GM21529 (cell line): ENCODE measurements at regions not wholly inside any gene's neighbourhood (a gene's known extent, or its start where the extent isn't known, plus 50 kb on each side); places are given as distances from the start of the nearest gene placed in this dataset.

Experiments used
- ATAC-seq: cut with Tn5 transposase; IDR thresholded peaks from one replicate; pipeline ENCODE4 v1.9.1; 2021; ENCODE audit not compliant: unreplicated experiment

DNA sequence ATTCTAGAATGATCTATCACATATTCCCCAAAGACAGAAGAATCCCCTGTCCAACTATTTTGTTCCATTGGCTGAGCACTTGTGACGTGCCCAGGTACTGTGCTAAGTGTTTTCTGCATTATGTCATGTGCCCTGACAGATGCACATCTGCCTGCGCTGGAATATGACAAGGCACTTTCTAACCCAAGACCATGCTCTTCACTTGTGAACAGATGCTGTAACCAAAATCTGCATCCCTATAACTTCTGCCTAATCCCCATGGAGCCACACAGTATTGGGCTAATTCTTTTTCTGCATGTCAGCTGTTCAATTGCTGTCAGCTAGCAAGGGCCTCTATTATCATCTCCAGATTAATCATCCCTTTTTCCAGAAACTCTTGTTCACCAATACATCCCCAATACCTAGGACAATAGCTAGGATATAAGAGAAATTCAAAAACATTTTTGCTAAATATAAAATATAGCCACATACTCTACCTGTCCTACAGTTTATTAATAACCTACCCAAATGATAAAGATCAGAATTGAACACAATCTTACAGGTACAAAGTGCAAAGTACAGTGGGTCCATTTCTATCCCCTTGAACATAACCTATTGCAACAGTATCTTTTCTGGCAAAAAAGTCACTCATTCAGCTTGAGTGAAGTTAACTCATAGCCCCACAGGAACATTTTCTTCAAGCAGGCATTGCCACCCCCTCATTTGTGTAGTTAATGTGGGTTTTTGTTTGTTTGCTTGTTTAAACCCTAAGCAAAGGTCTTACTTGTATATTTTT is 109.4 kb upstream of the LRRN1 start:
- no peak for ATAC-seq

DNA sequence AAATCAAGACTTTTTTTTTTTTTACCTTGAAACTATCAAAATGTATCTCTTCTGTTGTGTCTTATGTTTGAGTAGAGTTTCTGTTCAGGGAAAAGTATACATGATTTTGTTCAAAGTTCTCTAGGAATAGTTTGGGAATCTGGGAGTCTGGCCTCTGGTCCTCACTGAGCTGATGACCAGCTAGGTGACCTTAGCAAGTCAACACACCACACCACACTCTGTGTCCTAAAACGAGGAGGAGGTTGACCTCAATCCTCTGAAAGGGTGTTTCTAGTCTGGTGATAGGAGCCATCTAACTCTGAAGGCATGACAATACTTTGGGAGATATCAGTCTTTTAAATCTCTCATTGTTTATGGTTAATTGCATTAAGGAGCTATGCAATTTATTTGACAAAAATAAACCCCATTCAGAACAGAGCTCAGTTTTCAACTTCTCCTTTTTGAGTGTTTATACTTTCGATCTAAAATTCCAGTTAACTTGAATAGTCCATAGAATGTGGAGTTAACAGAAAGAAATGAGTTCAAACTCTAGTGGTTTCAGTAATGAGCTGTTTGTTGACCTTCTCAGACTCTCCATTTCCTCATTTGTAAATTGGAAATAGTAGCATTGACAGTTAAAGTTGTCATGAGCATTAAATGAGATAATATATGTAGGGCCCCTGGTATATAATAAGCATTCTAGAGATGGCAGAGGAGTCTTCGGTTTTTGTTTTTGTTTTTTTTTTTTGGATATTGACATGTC is 112.2 kb upstream of the LRRN1 start:
- no peak for ATAC-seq

DNA sequence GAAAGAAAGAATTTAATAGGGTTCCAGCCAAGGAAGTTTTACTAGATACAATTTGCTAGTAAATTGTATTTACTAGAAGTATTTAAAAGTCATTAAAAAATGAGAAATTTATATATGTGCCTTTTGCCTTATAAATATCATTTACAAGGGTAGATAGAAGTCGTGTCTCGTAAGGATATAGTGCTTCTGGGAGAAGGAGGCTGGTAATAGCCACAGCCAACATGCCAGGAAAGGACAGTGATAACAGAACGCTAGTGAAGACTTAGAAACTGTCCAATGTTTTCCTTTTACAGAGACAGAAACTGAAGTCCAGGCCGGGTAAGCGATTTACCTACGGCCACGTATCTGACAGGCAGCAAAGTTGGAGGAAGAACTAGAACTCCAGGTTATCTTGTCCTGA is 113.5 kb upstream of the LRRN1 start:
- no peak for ATAC-seq

DNA sequence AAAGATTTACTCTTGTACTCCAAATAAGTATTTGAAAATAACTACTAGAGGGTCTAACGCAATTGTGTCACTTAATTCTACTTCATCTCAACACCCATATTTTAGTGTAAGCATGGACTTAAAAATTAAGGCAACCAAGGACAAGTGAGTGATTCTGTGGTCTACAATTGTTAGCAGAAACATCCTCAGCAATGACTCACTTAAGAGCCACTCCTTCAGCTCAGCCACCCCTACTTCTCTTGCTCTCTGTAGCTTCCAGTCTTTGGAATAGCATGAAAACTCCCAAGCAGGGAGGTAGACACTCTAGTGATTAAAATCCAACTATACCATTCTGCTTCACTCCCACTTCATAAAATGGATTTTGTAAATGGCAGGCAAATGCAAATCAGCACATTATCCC is 116.0 kb upstream of the LRRN1 start:
- no peak for ATAC-seq

DNA sequence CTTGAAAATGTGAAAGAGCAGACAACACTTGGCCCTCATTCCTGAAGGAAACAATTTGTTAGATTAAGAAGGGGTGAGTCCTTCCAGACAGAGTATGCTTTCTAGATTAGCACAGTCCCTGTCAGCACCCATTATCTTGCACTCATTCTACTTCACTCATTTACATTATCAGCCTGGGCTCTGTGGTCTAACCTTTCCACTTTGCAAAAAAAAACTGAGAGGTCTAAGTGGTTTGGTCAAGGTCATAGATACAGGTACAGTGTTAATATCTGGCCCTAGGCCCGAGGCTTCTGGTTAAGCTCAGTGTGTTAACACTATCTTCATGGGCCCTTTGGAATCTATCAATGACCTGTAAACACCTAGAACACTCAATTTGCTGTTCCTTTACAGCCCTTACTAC is 123.4 kb upstream of the LRRN1 start:
- no peak for ATAC-seq

DNA sequence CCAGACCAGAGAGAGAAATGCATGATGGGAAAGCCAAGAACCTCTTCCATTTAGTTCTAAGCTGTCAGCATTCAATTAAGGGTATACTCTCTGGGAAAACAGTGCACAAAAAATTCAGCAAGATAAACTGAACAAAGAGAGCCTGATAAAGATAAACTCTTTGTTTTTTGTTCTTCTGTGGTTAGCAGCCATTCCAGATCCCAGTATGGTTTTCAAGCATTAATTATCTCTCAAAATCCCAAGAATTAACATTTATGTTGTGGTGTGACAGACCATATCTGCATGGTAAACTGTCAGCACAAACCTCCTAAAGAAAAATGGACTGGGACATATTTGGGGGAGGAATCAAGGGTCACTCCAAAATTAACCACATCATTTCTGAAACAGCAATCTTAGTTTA is 124.0 kb upstream of the LRRN1 start:
- ATAC-seq: no peak

DNA sequence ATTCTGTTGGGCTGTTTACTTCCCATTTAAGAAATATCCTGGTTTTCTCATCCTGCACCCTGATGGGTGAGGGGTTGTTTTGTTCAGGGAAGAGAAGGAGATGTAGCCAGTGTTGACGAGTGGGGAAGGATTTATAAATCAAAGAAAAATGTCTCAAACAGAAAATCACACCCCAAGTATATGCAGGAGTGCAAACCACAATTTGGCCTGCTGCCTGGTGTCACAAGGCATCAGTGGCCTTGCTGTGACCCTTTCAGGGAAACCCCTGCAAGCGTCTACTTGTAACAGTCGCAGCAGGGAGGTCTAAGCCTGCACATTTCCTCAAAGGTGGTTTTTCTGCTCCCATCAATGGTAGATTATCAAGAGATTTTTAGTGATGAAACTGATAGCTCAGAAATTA is 132.6 kb upstream of the LRRN1 start:
- ATAC-seq: peak; percentile 97

DNA sequence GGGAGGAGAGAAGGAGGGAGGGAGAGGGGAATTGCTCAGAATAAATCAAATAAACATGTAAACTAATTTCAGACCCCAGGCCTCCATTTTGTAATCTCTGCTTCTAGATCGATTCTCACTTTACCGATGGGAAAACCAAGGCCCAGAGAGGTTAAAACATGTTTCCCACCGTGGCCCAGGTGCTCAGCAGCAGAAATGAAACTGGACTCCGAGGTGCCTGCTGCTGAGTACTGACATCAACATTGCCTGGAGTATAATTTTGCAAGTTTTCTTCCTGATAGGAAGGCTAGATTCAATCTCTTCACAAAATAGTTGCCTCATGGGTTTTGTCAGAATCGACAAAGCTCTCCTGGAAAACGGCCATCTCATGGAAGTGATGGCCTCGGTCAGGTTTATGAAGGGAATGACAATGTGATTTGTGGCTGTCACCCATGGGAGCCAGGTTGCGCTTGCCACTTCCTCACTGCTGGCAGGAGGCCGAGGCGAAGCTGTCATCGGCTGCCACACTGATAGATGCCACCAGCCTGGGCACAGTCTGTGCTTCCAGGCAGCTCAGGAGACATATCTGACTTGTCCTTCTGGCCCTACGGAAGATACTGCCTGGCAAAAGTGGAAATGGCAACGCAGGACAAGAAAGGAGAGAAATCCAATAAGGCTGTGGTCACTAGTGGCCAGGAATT is 133.1 kb upstream of the LRRN1 start:
- peak; percentile 47 for ATAC-seq

DNA sequence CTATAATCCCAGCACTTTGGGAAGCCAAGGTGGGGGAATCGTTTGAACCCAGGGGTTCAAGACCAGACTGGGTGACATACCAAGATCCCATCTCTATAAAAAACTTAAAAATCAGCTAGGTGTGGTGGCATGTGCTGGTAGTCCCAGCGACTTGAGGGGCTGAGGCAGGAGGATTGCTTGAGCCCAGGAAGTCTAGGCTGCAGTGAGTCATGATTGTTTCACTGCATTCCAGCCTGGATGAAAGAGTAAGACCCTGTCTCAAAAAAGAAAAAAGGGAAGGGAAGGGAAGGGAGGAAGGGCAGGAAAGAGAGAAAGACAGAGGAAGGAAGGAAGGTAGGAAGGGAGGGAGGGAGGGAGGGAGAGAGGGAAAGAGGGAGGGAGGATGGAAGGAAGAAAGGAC is 133.7 kb upstream of the LRRN1 start:
- ATAC-seq: no peak

DNA sequence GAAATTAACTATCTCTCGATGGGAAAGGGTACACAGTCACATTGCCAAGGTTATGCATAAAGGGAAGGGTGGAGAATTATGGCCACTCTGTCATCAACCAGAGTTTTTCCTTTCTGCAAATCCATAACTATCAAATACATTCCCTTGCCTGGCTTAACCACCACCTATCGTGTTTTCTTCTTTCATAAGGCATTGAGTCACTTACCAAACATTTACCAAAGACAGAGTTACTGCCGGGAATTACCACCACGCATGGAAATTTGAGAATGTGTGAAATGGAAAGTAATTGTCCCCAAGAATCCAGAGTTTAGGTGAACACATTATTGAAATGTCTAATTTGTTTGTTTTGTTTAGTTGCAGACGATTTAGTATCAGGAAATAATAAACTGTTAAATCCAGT is 134.3 kb upstream of the LRRN1 start:
- ATAC-seq: no peak

DNA sequence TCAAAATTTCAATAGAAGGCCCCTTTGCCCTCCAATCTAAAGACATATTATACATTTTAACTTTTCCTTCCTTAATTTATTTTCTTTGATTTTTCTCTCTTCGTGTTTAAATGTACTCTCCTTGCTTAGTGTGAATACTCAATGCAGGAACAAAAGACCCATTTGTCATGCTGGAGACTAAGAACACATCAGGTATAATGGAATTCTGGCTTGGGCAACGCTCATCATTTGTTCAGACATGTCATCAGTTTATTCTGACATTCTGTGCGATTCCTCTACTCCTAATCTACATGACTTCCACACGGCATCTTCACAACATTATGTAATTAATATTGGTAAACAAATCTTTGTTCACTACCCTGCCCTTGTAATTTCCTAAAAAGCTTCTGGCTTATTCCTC is 136.6 kb upstream of the LRRN1 start:
- no peak for ATAC-seq

DNA sequence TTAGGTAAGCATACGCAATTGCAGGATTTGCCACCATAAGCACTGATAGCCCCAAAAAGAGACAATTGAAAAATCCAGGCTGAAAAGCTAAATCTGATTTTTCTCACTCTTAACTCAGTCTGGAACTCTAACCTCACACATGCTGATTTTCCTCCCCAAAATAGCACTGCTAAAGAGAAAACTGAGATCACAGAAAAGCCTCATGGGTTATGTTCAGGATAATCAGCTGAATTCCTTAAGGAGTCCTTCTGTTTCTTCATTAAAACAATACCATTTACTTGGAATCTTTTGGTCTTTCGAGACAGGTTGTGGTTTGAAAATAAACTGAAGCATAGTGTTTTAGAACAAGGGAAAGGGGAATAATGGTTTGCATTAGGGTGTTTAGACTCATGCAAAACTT is 144.3 kb upstream of the LRRN1 start:
- no peak for ATAC-seq

DNA sequence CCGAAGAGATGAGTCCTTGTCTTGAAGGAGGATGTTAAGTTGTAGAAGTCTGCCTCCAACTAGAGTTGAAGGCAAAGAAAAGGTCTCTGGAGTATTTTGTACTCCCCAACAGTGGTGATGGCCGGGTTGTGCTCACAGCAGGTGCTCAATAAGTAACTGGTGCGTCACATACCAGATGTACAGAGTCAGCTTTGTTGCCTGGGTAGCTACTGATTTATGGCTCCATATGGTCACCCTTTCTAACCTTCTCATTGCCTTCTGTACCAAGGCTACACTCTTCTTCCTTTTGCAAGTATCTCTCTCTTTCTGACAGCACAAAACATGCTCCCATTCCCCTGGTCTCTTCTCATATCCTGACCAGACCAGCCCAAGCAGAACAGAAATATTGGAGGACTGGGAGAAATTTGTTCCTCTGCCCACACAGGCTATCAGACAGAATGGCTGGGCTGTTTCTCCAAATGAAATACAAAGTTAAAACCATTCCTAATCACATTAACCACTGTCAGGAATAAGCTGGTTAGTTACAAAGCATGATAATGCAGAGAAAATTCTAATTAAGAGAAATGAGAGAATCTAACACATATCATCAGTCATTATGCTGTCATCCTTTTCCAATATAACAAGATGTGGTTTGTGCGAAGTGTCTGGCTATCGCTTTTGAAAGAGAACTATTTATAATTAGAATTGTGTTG is 150.1 kb upstream of the LRRN1 start:
- no peak for ATAC-seq

DNA sequence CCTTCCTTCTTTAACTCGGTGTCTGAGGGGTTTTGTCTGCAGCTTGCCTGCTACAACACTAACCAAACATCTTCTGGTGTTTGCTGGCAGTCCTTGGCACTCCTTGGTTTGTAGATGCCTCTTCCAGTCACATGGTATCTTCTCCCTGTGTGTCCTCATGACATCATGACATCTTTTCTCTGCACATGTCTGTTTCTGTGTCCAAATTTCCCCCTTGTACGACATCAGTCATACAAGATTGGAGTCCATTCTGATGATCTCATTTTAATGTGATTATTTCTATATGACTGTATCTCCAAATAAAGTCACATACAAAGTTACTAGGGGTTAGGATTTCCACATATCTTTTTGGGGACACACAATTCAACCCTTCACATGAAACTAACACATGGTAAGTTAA is 152.3 kb upstream of the LRRN1 start:
- ATAC-seq: no peak

DNA sequence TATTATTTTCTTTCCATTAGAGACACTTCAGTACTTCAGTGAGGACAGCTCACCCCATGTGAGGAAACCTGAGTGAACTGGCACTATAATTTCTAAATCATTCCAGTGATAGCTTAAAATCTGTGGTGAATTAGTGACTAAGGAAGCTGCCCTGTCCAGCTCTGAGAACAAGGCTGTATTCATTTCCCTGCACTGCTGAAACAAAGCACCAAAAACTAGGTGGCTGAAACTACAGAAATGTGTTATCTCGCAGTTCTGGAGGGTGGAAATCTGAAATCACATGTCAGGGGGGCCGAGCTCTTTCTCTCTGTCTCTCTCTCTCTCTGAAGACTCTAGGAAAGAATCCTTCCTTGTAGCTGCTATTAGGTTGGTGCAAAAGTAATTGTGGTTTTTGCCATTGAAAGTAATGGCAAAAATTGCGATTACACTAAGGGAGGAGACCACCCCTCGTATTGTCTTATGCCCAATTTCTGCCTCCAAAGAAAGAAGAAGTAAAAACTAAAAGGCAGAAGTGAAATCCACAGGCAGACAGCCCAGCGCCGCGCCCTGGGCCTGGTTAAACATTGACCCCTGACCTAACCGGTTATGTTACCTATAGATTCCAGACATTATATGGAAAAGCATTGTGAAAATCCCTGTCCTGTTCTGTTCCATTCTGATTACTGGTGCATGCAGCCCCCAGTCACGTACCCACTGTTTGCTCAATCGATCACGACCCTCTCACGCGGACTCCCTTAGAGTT is 153.0 kb upstream of the LRRN1 start:
- peak; percentile 94 for ATAC-seq

DNA sequence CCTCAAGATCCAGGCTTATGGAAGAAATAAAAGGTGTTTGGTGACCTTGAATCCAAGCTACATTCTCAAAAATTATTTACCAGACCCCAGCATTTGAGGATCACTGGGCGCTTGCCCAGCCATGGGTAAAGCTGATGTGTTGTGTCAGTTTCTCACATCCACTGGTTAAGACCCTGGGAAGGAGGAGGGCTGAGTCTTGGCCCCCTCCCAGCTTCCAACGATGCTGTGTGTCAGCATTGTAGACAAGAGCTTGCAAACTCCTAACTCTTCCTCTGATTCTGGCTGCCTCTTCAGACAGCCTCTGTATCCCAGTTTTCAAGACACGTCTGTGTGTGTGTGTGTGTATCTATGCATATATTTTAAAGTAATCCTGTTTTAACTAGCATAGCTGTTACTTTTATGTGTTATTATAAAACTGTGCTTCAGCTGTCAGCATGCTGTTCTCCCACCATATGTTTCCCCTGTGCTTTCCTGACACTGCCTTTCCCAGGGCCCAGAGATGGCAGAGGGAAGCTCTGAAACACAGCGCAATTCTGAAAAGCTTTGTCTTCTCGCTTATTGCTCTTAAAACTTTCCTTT is 157.3 kb upstream of the LRRN1 start:
- ATAC-seq: no peak

DNA sequence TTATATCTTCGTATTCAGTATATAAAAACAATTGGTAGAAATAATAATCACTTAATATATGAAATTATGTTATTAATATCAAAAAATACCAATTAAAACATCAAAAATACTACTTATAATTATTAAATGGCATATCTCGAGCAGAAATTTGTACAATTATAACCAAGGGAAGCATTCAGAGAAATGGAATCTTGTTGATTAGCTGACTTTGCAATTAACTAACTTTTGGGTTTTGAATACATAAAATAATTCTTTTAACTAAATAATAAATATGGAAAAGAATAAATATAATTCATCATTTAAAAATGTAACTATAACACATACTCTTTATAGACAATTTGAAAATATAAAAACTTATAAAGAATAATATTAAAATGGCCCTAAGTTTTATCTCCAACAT is 160.2 kb upstream of the LRRN1 start:
- no peak for ATAC-seq

DNA sequence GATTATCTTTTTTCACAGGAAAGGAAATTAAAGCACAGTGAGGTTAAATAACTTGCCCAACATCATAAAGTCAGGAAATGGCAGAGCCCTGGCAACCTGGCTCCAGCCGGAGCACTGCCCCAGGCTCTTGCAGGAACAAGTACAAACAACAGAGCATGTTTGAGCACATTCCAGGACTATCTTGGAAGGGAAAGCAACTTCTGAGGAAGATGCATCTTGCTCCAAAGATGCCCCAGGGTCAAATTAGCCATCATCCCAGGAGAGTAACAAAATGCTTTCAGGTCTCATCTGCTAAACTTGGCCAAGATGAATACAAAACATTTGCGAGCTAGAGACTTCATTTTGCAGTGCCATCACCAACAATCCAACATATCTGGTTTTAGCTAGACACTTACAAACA is 162.4 kb upstream of the LRRN1 start:
- ATAC-seq: no peak

DNA sequence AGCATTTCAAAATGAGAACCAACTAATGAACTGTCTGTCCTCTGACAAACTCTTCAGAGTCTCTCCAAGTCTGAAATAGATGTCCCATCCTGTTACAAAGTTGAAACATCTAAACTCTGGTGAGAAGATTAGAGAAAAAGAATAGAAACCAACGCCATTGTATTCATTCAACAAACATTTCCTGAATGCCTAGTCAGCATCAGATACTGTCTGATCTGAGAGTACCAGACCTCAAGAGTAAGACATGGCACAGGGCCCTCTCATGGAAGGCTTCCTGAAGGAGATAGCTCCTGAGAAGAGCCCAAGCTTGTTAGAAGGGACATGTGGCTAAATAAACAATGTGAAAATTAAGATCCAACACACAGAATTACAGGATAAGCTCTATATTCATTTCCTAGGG is 164.1 kb upstream of the LRRN1 start:
- no peak for ATAC-seq

DNA sequence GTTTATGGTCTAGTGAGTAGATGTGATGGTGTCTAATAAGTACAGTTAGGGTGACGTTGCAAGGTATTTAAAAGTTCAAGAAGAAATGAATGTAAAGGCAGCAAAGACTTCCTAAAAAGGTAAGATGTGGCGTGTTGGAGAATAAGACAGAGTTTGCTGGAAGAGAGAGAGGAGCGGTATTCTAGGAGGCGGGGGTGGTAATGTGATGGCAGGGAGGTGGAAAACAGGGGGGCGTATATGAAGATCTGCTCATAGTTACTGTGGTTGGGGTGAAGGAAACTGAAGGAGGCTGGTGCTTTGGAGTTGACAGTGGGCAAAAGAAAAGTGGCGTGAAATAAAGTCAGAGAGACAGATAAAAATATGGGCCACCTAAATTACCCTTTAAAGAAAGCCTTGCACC is 164.9 kb upstream of the LRRN1 start:
- no peak for ATAC-seq

DNA sequence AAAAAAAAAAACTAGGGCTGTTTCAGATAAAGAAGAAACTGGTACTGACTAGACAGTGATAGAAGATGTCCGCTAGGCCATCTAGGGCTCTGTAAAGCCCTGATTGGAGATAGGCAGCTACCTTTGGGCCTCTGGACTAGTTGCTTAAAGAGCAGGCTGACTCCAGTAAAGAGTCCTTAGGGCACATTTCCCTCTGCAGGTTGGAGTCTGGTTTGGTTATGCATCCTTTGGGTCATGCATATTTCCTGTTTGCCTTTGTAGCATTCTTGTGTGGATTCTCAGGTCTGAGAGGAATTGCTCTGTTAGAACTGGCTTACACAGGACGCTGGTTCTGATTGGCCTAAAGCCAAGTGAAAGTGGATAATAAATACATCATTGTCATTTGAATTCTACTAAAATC is 165.5 kb upstream of the LRRN1 start:
- ATAC-seq: no peak
